Neural progenitor cell (in vitro differentiated cells): ENCODE measurements at regions not wholly inside any gene's neighbourhood (a gene's known extent, or its start where the extent isn't known, plus 50 kb on each side); places are given as distances from the start of the nearest gene placed in this dataset.

ENCODE experiments used
- CTCF ChIP-seq: fragments of 200-600 bp; sonication (generic); IDR thresholded peaks from 2 replicates; pipeline ENCODE4 v1.5.1; 2017; ENCODE audit warnings: antibody characterized with exemption, mild to moderate bottlenecking
- EZH2 ChIP-seq: fragments of 200-600 bp; sonication (generic); IDR thresholded peaks from 2 replicates; pipeline ENCODE4 v1.6.1; 2017; ENCODE audit warnings: antibody characterized with exemption, mild to moderate bottlenecking, moderate library complexity
- EZH2phosphoT487 ChIP-seq: fragments of 200-600 bp; sonication (generic); IDR thresholded peaks from 2 replicates; pipeline ENCODE4 v1.6.1; 2017; ENCODE audit warnings: antibody characterized with exemption

- TF ChIP-seq CTCF (no peak), EZH2 (no peak), EZH2phosphoT487 (no peak)
Measured at GRCh38 chr14:83972631-83973030, 1557.3 kb upstream of the FLRT2 start.
